KOPT-K1 (cell line): ENCODE measurements at regions not wholly inside any gene's neighbourhood (a gene's known extent, or its start where the extent isn't known, plus 50 kb on each side); places are given as distances from the start of the nearest gene placed in this dataset.
"Not testable (repeated sequence)": the region's sequence is repeated elsewhere in the genome, so short reads cannot be mapped to it uniquely, and the experiment has no call there.

Experiments used
- H3K27ac ChIP-seq: fragments of 200-600 bp; sonication (generic); 2 replicates; pipeline ENCODE4 v1.5.1; 2016; ENCODE audit warnings: antibody characterized with exemption, mild to moderate bottlenecking, low read depth, low read length; ENCODE audit not compliant: poor library complexity, severe bottlenecking
- H3K36me3 ChIP-seq: fragments of 200-600 bp; sonication (generic); 2 replicates; pipeline ENCODE4 v1.5.1; 2017; ENCODE audit warnings: antibody characterized with exemption, mild to moderate bottlenecking, low read length, moderate library complexity; ENCODE audit not compliant: insufficient read depth
- H3K9me3 ChIP-seq: fragments of 200-600 bp; sonication (generic); 2 replicates; pipeline ENCODE4 v1.5.1; 2017; ENCODE audit warnings: antibody characterized with exemption, low read length, mild to moderate bottlenecking; ENCODE audit not compliant: insufficient read depth, poor library complexity, severe bottlenecking

- Histone ChIP-seq H3K27ac (no peak overlapping the region), H3K36me3 (no peaks in the 10 kb centered on the region), H3K9me3 (no peaks in the 10 kb centered on the region)
Observed at GRCh38 chr7:149334930-149335329, 72.9 kb downstream of the ZNF783 start.

GRCh38 chr7:149348758-149349369 is 86.9 kb downstream of the ZNF783 start:
- no peaks in the 10 kb centered on the region for H3K36me3 ChIP-seq
- H3K9me3 ChIP-seq, result peaks cover 28% of the 10 kb centered on the region
- no peak overlapping the region for H3K27ac ChIP-seq

GRCh38 chr7:149353739-149354504 is 91.9 kb downstream of the ZNF783 start:
- no peaks in the 10 kb centered on the region for H3K36me3 ChIP-seq
- H3K27ac ChIP-seq, result no peak overlapping the region
- H3K9me3 ChIP-seq, result peaks cover 39% of the 10 kb centered on the region

GRCh38 chr7:149355035-149355389 is 93.0 kb downstream of the ZNF783 start:
- not testable (repeated sequence) for H3K36me3 ChIP-seq, H3K27ac ChIP-seq
- peaks cover 39% of the 10 kb centered on the region for H3K9me3 ChIP-seq

GRCh38 chr7:149355390-149356048 is 93.5 kb downstream of the ZNF783 start:
- H3K9me3 ChIP-seq, result peaks cover 34% of the 10 kb centered on the region
- no peak overlapping the region for H3K27ac ChIP-seq
- H3K36me3 ChIP-seq, result no peaks in the 10 kb centered on the region

- Histone ChIP-seq H3K9me3 (peaks cover 32% of the 10 kb centered on the region), H3K27ac (no peak overlapping the region), H3K36me3 (no peaks in the 10 kb centered on the region)
Observed at GRCh38 chr7:149362696-149363095, 98.2 kb downstream of the ZNF777 start.

GRCh38 chr7:149367418-149368180 is 93.3 kb downstream of the ZNF777 start:
- Histone ChIP-seq H3K9me3 (peaks cover 30% of the 10 kb centered on the region), H3K36me3 (no peaks in the 10 kb centered on the region), H3K27ac (no peak overlapping the region)

- Histone ChIP-seq H3K36me3 (no peaks in the 10 kb centered on the region), H3K27ac (no peak overlapping the region), H3K9me3 (peaks cover 43% of the 10 kb centered on the region)
Observed at GRCh38 chr7:149369497-149369896, 91.4 kb downstream of the ZNF777 start.

- no peaks in the 10 kb centered on the region for H3K36me3 ChIP-seq
- H3K9me3 ChIP-seq, result peaks cover 43% of the 10 kb centered on the region
- no peak overlapping the region for H3K27ac ChIP-seq
Observed at GRCh38 chr7:149370790-149371189, 90.1 kb downstream of the ZNF777 start.

- no peaks in the 10 kb centered on the region for H3K36me3 ChIP-seq
- no peak overlapping the region for H3K27ac ChIP-seq
- H3K9me3 ChIP-seq, result peaks cover 49% of the 10 kb centered on the region
Observed at GRCh38 chr7:149373089-149373488, 87.8 kb downstream of the ZNF777 start.

GRCh38 chr7:149375234-149376008 is 85.4 kb downstream of the ZNF777 start:
- Histone ChIP-seq H3K36me3 (no peaks in the 10 kb centered on the region), H3K27ac (no peak overlapping the region), H3K9me3 (peaks cover 73% of the 10 kb centered on the region)

GRCh38 chr7:149377386-149377785 is 83.5 kb downstream of the ZNF777 start:
- H3K27ac ChIP-seq, result no peak overlapping the region
- peaks cover 70% of the 10 kb centered on the region for H3K9me3 ChIP-seq
- H3K36me3 ChIP-seq, result no peaks in the 10 kb centered on the region

GRCh38 chr7:149379625-149380024 is 81.2 kb downstream of the ZNF777 start:
- Histone ChIP-seq H3K9me3 (peaks cover 54% of the 10 kb centered on the region), H3K36me3 (no peaks in the 10 kb centered on the region), H3K27ac (no peak overlapping the region)

- H3K36me3 ChIP-seq, result no peaks in the 10 kb centered on the region
- H3K27ac ChIP-seq, result no peak overlapping the region
- peaks cover 46% of the 10 kb centered on the region for H3K9me3 ChIP-seq
Observed at GRCh38 chr7:149381245-149381644, 79.6 kb downstream of the ZNF777 start.
